HCEC 1CT (cell line): ENCODE measurements at regions not wholly inside any gene's neighbourhood (a gene's known extent, or its start where the extent isn't known, plus 50 kb on each side); places are given as distances from the start of the nearest gene placed in this dataset.

Experiments
- DNase-seq: peaks from one replicate; pipeline ENCODE4 v3.0.0-alpha.2; 2017

DNA sequence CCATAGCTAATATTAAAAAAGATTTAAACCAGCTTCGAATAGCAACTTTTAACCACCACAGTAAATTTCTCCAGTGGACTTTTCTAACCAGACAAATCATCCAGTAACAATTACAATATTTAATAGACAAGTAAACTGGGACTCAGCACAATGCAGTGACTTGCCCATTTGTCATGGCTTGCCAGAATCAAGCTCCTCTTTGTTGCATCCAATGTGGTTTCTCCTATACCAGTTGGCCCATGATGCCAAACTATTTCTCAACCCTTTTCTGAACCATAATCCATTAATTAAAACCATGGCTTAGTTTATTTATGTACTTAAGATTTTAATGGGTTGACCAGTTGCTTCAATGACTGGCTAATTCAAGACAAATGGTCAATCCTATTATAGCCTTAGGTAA lies 64.4 kb downstream of the DIO2 start:
- no peak for DNase-seq

DNA sequence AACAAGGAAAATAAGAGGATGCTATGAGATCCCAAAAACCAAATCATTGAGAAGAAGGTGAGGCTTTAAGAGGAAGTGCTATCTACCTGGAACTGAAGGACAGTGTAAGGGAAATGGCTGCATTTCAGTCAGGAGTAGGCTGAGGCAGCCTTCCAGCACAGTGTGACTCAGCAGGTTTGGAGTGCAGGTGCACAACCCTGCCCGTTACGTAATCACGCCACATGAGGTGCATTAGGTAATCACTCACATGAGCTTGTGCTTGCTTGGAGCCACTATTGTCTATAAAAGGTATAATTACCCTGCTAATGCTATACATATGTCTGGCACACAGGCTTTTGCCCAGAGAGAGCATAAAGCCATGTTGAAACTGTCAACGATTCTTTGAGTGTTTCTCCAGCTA lies 74.9 kb downstream of the DIO2 start:
- no peak for DNase-seq

DNA sequence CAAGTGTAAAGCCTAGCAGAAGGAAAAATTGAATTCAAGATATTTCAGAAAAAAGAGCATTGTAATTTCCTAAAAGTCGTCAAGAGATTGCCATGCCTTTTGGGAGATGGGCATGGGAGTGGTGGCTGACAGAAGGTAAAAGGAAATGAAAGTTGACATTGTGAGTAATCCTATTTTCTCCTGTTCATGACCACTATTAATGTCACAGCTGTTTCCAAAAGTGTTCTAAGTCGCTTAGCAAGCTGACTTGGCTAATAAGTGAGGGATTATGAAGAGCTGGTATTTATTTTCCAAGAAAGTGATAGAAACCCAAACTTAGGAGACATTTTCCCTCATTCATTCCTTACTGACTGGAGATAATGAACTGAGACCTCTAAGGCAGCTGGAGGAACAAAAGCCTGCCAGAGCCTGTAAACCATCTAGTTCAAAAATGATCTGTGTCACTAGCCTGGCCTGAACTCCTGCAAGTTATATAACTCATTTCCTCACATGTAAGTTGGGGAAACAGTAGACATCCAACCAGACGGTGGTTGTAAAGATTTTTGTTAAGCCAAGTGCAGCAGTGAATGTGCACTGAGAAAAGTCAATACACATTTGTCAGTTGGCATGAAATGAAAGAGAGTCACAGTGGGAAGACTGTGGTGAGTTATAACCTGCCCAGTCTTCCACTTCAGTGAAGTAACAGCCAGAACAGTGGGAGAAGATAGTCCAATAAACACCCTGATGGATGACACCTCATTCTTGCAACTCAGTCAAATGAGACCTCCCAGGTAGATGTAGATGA lies 75.8 kb downstream of the DIO2 start:
- no peak for DNase-seq

GRCh38 chr14:80134321-80134720 lies 77.0 kb downstream of the DIO2 start:
- DNase-seq, result no peak

- no peak for DNase-seq
Observed at GRCh38 chr14:80133457-80133856, 77.8 kb downstream of the DIO2 start.

DNA sequence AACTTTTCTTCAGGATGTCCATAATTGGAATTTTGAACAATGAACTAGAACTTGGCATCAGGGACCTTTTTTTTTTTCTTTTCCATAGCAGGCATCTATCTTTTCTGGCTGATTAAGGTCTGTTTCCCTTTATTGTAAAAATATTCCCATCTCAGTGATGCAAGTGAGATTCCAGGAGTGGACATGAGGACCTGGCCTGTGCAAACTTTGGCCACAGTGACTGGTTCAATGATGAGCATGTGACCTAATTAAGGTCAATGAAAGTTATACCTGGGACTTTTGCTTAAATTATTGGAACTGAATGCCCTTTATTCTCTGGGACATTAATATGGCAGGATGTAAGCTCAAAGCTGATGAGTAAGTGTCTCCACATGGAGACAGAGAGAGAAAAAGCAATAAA lies 83.8 kb downstream of the DIO2 start:
- no peak for DNase-seq

DNA sequence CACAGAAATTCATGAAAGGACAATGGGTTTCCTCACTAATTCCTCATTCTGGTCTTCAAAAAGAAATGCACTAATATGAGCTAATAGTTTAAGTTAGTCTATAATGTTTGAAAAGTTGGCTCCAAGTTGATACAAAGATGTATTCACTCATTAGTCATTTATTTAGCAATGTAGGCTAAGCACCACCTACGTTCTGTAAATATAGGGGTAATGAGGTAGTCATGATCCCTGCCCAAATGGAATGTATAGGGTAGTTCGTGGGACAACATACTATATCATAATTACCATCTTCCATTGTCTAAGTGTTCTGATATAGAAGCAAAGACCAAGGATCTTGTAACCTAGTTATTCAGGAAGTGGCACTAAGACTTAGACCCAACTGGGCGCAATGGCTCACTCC lies 86.5 kb downstream of the DIO2 start:
- DNase-seq, result no peak

DNA sequence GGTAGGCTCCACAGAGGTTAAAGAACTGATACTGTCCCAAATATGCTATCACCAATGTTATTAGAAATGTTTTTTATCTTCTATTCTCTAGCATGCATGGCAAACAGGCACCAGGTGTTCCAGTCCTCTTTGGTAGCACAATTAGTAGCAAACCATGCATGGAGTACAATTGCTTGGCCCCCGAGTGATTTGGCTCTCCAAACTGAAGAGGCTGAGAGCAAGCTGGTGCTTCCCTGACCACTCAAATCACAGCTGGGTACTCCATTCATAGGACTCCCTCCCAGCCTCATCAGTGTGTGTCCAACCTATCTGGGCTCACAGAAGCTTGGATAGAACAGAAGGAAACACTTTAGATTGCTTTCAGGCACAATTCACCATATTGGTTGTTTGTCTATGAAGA lies 93.4 kb downstream of the DIO2 start:
- no peak for DNase-seq

DNA sequence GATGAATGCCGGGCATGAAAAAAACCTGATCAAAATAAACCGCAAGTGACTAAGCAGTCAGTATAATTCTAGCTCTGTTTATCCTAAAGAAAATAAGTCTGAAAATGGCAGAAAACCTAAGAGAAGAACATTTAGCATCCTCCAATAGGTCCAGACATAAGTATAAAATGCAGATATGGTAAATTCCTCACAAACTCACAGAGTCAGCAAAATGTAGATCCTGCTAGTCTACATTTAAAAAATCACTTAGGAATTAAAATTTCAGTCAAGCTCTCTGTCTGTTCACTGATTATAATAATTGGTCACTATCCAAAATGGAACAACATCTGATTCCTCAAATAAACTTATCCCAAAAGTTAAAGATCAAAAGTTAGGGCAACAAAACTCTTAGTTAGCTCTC lies 95.1 kb downstream of the DIO2 start:
- DNase-seq, result no peak

GRCh38 chr14:80110721-80111120 lies 100.6 kb downstream of the DIO2 start:
- no peak for DNase-seq

GRCh38 chr14:80109055-80109454 lies 102.2 kb downstream of the DIO2 start:
- DNase-seq, result no peak

DNA sequence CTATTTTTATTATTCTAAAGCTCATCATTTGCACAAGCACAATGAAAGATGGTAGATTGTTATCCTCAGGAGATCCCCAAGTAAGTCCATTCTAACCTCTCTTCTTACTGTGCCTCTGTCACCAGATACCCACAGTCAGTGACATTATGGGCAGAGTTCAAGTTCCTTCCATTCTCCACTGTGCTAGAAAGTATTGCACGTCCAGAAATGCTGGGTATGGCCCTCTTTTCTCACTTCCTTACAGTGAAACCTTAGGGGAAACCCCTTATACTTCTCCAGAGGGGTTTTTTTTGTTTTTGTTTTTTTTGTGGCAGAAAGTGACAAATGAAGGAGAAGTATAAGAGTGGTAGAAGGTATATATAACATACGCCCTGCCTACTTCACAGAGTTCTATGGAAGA lies 102.9 kb downstream of the DIO2 start:
- DNase-seq, result no peak

DNA sequence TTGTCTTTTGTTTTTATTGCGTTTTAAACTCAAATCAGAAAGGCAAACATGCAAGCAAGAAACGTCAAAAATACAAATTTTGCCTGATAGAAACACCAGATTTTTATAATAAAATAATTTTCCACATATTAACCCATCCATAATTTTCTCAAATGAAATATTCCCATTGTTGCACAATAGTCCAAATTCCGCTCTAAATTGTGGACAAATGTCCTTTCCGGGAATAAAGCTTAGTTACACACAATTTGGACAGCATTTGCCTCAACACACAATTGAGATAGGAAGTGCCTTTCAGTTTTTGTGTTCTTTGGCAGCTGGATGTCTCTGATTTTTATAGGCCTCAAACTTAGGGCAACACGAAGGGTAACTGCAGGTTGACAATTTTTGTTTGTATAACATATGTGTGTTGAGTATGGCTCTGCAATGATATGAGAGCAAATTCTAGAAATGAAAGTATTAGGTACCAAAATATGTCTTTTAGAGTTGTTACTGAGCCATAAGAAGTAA lies 105.8 kb downstream of the DIO2 start:
- DNase-seq, result no peak

DNA sequence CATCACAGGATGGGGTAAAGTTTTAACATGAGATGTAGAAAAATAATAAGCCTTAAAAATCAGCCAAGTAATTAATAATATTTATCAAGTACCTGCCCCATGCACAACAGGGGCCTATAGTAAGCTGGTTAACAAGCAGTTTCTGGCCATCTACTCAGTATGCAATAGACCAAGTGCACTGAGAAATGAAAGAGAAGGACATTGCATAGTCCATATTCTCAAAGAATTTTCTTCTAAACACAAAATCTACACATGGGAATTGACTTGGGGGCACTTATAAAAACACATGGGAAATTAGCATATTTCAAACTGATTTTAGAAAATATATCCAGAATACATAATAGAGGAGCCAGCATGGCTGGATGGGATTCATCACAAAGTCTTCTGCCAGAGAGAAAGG lies 109.5 kb downstream of the DIO2 start:
- no peak for DNase-seq

- no peak for DNase-seq
Observed at GRCh38 chr14:80100681-80101080, 110.6 kb downstream of the DIO2 start.

- DNase-seq, result peak; percentile 8
Observed at GRCh38 chr14:80095623-80096022, 115.7 kb downstream of the DIO2 start.

DNA sequence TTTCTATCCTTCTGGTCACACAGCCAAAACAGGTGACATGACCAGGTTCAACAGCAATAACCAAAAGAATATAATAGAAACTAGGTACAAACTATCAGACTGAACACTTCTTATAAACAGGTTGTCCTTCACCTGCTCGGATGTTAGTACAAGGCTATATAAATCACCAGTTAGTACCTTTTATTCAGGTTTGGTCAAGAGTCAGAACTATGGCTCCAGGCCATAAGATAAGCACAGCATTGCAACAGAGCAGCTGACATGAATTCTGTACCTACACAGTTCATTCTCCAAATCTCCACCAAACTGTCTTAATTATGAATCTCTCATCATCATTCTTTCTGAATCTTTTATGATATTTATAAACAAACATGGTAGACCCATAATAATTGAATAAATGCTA lies 123.9 kb downstream of the DIO2 start:
- DNase-seq, result no peak

DNA sequence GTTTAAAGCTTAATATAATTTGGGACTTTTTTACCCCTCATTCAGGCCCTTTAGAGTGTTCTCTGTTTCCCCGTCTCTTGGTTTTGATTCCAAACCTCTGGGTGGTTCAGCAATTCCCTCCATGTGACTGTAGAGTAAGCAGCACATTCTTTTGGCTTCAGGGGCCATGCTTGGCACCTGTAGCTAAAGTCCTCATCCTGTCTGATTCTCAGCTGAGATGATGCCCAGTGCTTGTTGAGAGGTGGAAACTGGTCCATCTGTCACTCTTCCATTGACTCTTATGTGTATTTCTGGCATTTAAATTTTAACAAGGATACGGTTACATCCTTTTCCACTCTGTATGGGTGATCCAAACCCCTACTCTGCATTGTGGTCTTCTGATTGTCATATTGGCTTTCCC lies 127.1 kb downstream of the DIO2 start:
- no peak for DNase-seq

GRCh38 chr14:80080601-80081000 lies 130.7 kb downstream of the DIO2 start:
- DNase-seq, result no peak

- DNase-seq, result no peak
Observed at GRCh38 chr14:80078501-80078900, 132.8 kb downstream of the DIO2 start.

- DNase-seq, result no peak
Observed at GRCh38 chr14:80077262-80077661, 134.0 kb downstream of the DIO2 start.

- no peak for DNase-seq
Observed at GRCh38 chr14:80074900-80075574, 136.3 kb downstream of the DIO2 start.

DNA sequence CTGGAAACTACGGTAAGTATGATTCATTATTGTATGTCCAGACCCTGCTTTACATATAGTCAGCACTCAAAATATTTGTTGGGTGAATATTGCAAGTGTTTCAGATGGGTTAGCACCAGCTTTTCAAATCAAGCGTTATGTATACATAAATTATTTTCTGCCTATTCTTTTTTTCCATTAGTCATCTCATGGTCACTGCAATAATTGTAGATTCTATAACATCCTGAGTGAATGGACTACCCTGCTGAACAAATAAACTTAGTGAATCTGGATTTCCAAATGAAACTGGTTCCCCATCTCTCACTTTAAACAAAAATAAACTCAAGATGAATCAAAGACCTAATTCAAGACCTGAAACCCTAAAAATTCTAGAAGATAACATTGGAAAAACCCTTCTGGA lies 152.3 kb downstream of the DIO2 start:
- DNase-seq, result peak; percentile 1

DNA sequence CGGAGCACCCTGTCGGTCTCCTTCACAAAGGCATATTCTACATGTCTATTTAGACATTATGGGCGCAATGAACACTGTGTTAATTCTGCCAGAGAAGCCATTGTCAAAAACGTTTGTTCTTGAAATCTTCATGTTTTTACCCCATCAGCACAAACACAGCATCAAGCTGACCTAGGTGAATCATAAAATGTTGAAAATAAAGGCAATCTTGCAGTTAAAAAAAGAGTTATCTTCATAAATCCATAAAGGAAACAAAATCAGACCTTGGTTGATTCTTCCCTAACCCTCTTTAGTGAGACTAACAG lies 154.9 kb downstream of the DIO2 start:
- DNase-seq, result no peak
